Brain microvascular endothelial cell (primary cell): ENCODE measurements at regions not wholly inside any gene's neighbourhood (a gene's known extent, or its start where the extent isn't known, plus 50 kb on each side); places are given as distances from the start of the nearest gene placed in this dataset.

Experiments
- DNase-seq: peaks from one replicate; pipeline ENCODE4 v3.0.0-alpha.2; 2020
- H3K27ac ChIP-seq: fragments of 250-450 bp; sonication (Bioruptor Pico); 2 replicates; pipeline ENCODE4 v1.5.1; 2020; ENCODE audit warnings: mild to moderate bottlenecking, moderate library complexity
- H3K27me3 ChIP-seq: fragments of 250-450 bp; sonication (Bioruptor Pico); replicated peaks from 2 replicates; pipeline ENCODE4 v1.5.1; 2020; ENCODE audit warnings: mild to moderate bottlenecking
- H3K36me3 ChIP-seq: fragments of 250-450 bp; sonication (Bioruptor Pico); replicated peaks from 2 replicates; pipeline ENCODE4 v1.5.1; 2020; ENCODE audit warnings: mild to moderate bottlenecking
- H3K4me3 ChIP-seq: 2 replicates; pipeline ENCODE4 v1.5.1; 2011; ENCODE audit warnings: low read depth, mild to moderate bottlenecking, control low read depth, low read length, moderate library complexity
- CTCF ChIP-seq: IDR thresholded peaks from 2 replicates; pipeline ENCODE4 v1.5.1; 2011; ENCODE audit warnings: low read depth, mild to moderate bottlenecking, moderate library complexity, low read length, control low read depth, inconsistent platforms; ENCODE audit errors: missing control alignments
- in situ Hi-C: cut with HindIII; loops from 2 replicates; pipeline ENCODE4 v1.10.0; 2017; ENCODE audit warnings: low sequenced_read_pairs, low pct_ligation_motif_present

- in situ Hi-C loops = no loop called here
- Histone ChIP-seq H3K27me3 (peaks cover 21% of the 10 kb centered on the region), H3K4me3 (no peak overlapping the region), H3K36me3 (no peaks in the 10 kb centered on the region), H3K27ac (no peak overlapping the region)
- no peak for DNase-seq
- TF ChIP-seq CTCF = no peak
Measured at GRCh38 chr2:236793023-236794011, 223.7 kb downstream of the ACKR3 start.

GRCh38 chr2:236794176-236794957 is 224.7 kb downstream of the ACKR3 start:
- H3K4me3 ChIP-seq = no peak overlapping the region
- peaks cover 21% of the 10 kb centered on the region for H3K27me3 ChIP-seq
- no peak for TF ChIP-seq CTCF
- in situ Hi-C loops = no loop called here
- no peaks in the 10 kb centered on the region for H3K36me3 ChIP-seq
- H3K27ac ChIP-seq = no peak overlapping the region
- DNase-seq = no peak

- in situ Hi-C loops = no loop called here
- no peak for TF ChIP-seq CTCF
Measured at GRCh38 chr2:236795169-236795860, 225.7 kb downstream of the ACKR3 start.

GRCh38 chr2:236795861-236796219 is 226.2 kb downstream of the ACKR3 start:
- Histone ChIP-seq H3K27ac (no peak overlapping the region), H3K36me3 (no peaks in the 10 kb centered on the region), H3K27me3 (peaks cover 13% of the 10 kb centered on the region), H3K4me3 (no peak overlapping the region)
- in situ Hi-C loops = no loop called here
- no peak for TF ChIP-seq CTCF
- no peak for DNase-seq

More at GRCh38 chr2:236795169-236795860, 225.7 kb downstream of the ACKR3 start:
- Histone ChIP-seq H3K27me3 (peaks cover 16% of the 10 kb centered on the region), H3K4me3 (no peak overlapping the region), H3K27ac (no peak overlapping the region), H3K36me3 (no peaks in the 10 kb centered on the region)
- no peak for DNase-seq

GRCh38 chr2:236796236-236796635 is 226.6 kb downstream of the ACKR3 start:
- Histone ChIP-seq H3K36me3 (no peaks in the 10 kb centered on the region), H3K27me3 (peaks cover 13% of the 10 kb centered on the region), H3K4me3 (no peak overlapping the region), H3K27ac (no peak overlapping the region)
- no peak for TF ChIP-seq CTCF
- in situ Hi-C loops = no loop called here
- no peak for DNase-seq
